Right hindlimb (tissue), 1 donor: ENCODE measurements at regions not wholly inside any gene's neighbourhood (a gene's known extent, or its start where the extent isn't known, plus 50 kb on each side); places are given as distances from the start of the nearest gene placed in this dataset.
"Not testable (repeated sequence)": the region's sequence is repeated elsewhere in the genome, so short reads cannot be mapped to it uniquely, and the experiment has no call there.

Experiments
- DNase-seq: peaks from one replicate; pipeline ENCODE4 v3.0.0-alpha.2; 2018

GRCh38 chr15:38819387-38819950 is 254.9 kb upstream of the RASGRP1 start:
- peak; percentile 42 for DNase-seq

- DNase-seq, result no peak
These were observed 258.6 kb upstream of the RASGRP1 start for GRCh38 chr15:38823263-38823662.

- no peak for DNase-seq
These were observed 260.1 kb upstream of the RASGRP1 start for GRCh38 chr15:38824719-38825118.

GRCh38 chr15:38826880-38827279 is 262.3 kb upstream of the RASGRP1 start:
- DNase-seq, result no peak

GRCh38 chr15:38828031-38828532 is 263.5 kb upstream of the RASGRP1 start:
- DNase-seq, result no peak

GRCh38 chr15:38829086-38829485 is 264.5 kb upstream of the RASGRP1 start:
- no peak for DNase-seq

- DNase-seq, result no peak
These were observed 277.6 kb upstream of the RASGRP1 start for GRCh38 chr15:38842226-38842625.

GRCh38 chr15:38843051-38843501 is 278.5 kb upstream of the RASGRP1 start:
- no peak for DNase-seq

GRCh38 chr15:38843736-38844590 is 279.3 kb upstream of the RASGRP1 start:
- DNase-seq, result no peak

GRCh38 chr15:38844736-38845135 is 280.1 kb upstream of the RASGRP1 start:
- DNase-seq, result no peak

- DNase-seq, result no peak
These were observed 281.7 kb upstream of the RASGRP1 start for GRCh38 chr15:38846346-38846745.

GRCh38 chr15:38847666-38848065 is 283.1 kb upstream of the RASGRP1 start:
- no peak for DNase-seq

GRCh38 chr15:38849046-38849445 is 284.4 kb upstream of the RASGRP1 start:
- no peak for DNase-seq

- not testable (repeated sequence) for DNase-seq
These were observed 287.6 kb upstream of the RASGRP1 start for GRCh38 chr15:38852188-38852587.

GRCh38 chr15:38853608-38854007 is 289.0 kb upstream of the RASGRP1 start:
- no peak for DNase-seq

GRCh38 chr15:38854506-38854905 is 289.9 kb upstream of the RASGRP1 start:
- DNase-seq, result peak; percentile 50

GRCh38 chr15:38857814-38858213 is 293.2 kb upstream of the RASGRP1 start:
- DNase-seq, result no peak

GRCh38 chr15:38859574-38859973 is 295.0 kb upstream of the RASGRP1 start:
- no peak for DNase-seq

- no peak for DNase-seq
These were observed 295.6 kb upstream of the RASGRP1 start for GRCh38 chr15:38860253-38860652.

- DNase-seq, result no peak
These were observed 296.1 kb upstream of the RASGRP1 start for GRCh38 chr15:38860674-38861073.

- DNase-seq, result no peak
These were observed 296.5 kb upstream of the RASGRP1 start for GRCh38 chr15:38861108-38861507.

- no peak for DNase-seq
These were observed 297.5 kb upstream of the RASGRP1 start for GRCh38 chr15:38862099-38862498.

GRCh38 chr15:38863381-38863780 is 298.8 kb upstream of the RASGRP1 start:
- no peak for DNase-seq

- no peak for DNase-seq
These were observed 299.5 kb upstream of the RASGRP1 start for GRCh38 chr15:38864122-38864521.
